Vagina (tissue), 2 donors: ENCODE measurements at regions not wholly inside any gene's neighbourhood (a gene's known extent, or its start where the extent isn't known, plus 50 kb on each side); places are given as distances from the start of the nearest gene placed in this dataset.

ENCODE experiments used
- CTCF ChIP-seq, 3 experiments: fragments of 450-650 bp in 2 of 3; fragments of 200-600 bp in 1 of 3; sonication (generic) in 1 of 3; IDR thresholded peaks; one replicate each; pipeline ENCODE4 v1.5.1; 2017 to 2019; ENCODE audit warnings: antibody characterized with exemption in 3 of 3, mild to moderate bottlenecking in 2 of 3, moderate library complexity in 2 of 3
- POLR2A ChIP-seq, 2 donors: fragments of 450-650 bp; IDR thresholded peaks; one replicate each; pipeline ENCODE4 v1.6.1; 2017; ENCODE audit warnings: antibody characterized with exemption in 2 of 2, mild to moderate bottlenecking in 2 of 2, moderate library complexity in 2 of 2
- POLR2AphosphoS5 ChIP-seq, 2 donors: sonication (generic); formaldehyde crosslinking; IDR thresholded peaks; one replicate each; pipeline ENCODE4 v1.9.0; 2017; ENCODE audit warnings: antibody characterized with exemption in 2 of 2, mild to moderate bottlenecking in 2 of 2, low read depth in 1 of 2; ENCODE audit not compliant: insufficient read depth in 1 of 2

- TF ChIP-seq CTCF (IDR thresholded peaks at IDR 0.05) (no peak), POLR2A (IDR thresholded peaks at IDR 0.05) (no peak), POLR2AphosphoS5 (IDR thresholded peaks at IDR 0.05; ENCODE audit: insufficient read depth in 1 of 2, low read depth in 1 of 2) (no peak)
These were observed 165.8 kb downstream of the AKAIN1 start for GRCh38 chr18:5031216-5031615.
